GM18951 (cell line): ENCODE measurements at regions not wholly inside any gene's neighbourhood (a gene's known extent, or its start where the extent isn't known, plus 50 kb on each side); places are given as distances from the start of the nearest gene placed in this dataset.

Experiments
- POLR2A ChIP-seq: IDR thresholded peaks from 4 replicates; pipeline ENCODE4 v1.6.1; 2011; ENCODE audit warnings: mild to moderate bottlenecking; ENCODE audit not compliant: insufficient read length, insufficient read depth; ENCODE audit errors: extremely low read depth
- in situ Hi-C: fragments of 300-500 bp; cut with MboI; formaldehyde crosslinking; loops from one replicate; pipeline ENCODE4 v1.12.0; 2022; ENCODE audit warnings: low sequenced_read_pairs, mixed read lengths, inconsistent platforms; ENCODE audit not compliant: unreplicated experiment

DNA sequence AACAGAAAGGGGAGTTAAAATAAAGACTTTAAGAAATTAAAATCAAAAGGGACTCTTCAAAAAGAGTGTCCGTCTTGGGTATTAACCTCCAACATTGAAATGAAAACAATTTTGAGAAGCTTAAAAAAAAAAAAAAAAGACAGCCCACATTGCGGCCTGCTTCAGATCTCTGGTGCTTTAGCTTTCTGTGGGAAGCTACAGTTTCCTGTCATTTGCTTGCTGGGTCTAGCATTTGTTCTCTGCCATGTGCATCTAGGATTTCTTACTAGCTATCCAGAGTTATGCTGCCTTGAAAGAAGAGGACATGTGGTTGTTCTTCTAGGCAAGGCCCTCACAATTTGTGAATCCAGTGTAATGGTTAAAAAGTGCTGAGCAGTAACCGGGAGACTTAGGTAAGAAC lies 375.3 kb downstream of the SLC4A3 start:
- in situ Hi-C loops, result no loop called here
- TF ChIP-seq POLR2A, result no peak

DNA sequence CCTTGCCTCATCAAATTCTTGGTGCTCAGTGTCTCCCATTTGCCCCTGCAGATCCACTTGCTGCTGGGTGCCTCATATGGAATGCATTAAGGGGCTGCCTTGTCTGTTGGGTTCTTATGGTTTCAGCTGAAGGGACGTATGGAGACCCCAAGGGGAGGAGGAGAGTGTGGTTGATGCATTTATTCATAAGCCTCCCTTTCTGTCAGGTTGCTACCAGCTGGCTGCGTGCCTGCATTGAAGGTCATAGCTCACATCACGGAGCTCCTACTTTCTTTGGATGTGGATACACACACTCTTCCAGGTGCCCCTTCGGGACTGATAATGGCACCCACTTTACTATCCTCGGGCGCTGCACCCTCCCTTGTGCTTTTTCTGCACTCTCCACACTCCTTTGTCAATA lies 377.9 kb downstream of the SLC4A3 start:
- in situ Hi-C loops, result no loop called here
- no peak for TF ChIP-seq POLR2A

DNA sequence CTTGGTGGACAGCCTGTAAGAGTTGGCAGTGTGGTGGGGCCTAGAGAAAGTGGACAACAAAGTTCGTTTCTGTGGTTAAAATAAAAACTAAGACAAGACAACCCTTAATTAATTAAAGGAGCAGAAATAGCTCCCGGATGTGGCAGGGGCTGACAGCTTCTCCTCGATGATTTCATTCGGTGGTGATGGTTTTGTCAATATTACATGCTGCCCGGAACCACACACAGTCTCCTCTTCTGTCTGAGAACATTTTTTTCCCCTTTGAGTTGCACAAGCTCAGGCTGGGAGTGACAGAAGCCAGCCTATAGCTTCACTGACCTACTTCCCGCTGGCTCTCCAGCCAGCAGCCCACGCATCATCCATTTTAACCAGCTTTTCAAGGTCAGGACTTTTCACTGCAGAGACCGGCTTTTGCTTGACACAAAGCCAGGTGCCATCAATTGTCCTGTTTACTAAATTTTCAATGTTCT lies 378.8 kb downstream of the SLC4A3 start:
- no peak for TF ChIP-seq POLR2A
- in situ Hi-C loops, result no loop called here

DNA sequence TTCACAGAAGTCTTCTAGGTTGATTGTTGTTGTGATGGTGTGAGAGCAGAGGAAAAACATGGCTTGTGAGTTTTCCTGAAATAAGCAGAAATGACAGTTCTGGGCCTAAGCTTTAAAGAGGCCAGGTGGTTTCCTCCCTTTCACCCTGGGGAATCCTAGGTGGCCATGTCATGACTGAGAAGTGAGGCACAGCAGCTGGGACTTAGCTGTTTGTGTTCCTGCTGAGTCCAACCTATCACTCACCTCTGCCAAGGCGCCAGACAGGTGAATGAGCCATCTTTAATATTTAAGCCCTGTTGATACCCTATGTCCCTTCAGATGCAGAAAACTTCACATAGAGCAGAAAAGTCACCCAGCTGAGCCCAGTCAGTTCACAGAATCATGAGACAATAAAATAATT lies 384.4 kb downstream of the SLC4A3 start:
- no peak for TF ChIP-seq POLR2A
- in situ Hi-C loops, result no loop called here

DNA sequence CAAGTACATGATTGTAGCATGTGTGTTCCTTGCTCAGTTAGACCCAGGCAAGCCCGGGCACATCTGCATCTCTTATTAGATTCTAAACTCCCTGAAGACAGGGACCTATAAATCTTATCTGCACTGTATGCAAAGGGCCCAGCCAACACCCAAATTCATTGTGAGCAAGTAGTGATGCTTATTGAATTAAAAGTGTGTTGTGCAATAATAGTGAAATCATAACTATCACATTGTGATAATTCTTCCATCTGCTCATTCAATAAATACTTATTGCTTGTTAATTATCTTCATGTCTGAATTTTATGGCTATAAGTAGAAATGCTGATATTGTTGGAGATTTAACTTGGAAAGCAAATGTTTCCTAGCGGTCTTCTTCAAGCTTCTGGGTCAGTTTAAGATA lies 387.5 kb downstream of the SLC4A3 start:
- in situ Hi-C loops, result no loop called here
- TF ChIP-seq POLR2A, result no peak

DNA sequence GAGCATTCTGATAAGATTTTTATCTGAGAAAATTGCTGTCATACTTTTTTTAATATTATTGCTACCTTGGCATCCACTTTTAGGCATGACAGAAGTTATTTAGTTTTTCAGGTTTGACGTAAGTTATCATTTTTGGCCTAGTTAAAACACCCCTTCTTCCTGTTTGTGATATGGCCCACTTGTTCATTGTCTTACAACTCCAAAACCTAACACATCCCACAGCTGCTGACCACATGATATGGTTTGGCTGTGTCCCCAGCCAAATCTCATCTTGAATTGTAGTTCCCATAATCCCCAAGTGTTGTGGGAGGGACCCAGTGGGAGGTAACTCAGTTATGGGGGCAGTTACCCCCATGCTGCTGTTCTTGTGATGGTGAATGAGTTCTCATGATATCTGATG lies 388.1 kb downstream of the SLC4A3 start:
- TF ChIP-seq POLR2A, result no peak

DNA sequence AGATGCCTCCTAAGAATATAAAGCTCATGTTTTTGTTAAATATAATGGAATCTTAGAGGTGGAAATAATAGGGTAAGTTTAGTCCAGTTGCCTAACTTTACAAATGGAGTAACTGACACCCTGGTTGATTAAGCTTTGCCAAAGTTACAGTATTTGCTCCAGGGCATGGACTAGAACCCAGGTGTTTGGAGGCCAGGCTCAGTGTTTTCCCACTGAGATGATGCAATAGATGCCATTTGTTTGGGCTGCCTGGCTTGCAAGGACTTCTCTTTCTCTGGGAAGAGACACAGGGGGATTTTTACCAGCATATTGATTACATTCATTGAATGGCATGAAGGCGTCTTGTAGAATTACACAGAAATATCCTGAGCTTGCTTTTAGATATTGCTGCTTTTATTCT lies 397.8 kb downstream of the SLC4A3 start:
- TF ChIP-seq POLR2A, result no peak
- in situ Hi-C loops, result no loop called here

More for the DNA sequence above, 388.1 kb downstream of the SLC4A3 start:
- in situ Hi-C loops, result no loop called here

DNA sequence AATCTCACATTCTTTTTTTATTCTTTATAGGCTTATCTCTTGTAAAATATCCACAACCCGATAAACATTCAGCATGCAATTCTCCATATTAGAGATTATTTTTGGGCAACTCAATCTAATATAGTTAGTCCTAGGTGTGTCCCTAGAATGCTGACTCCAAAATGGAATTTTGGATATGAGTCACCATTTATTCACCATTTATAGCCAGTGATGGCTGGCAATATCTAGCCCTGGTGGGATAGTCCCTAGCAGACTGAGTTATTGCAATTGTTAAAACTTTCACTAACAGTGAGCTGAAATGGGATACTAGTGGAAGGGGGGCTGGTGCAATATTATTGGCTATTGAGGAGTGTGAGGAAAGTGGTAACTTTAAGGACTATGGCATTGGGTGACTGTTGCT lies 401.6 kb downstream of the SLC4A3 start:
- TF ChIP-seq POLR2A, result no peak
- in situ Hi-C loops, result no loop called here

DNA sequence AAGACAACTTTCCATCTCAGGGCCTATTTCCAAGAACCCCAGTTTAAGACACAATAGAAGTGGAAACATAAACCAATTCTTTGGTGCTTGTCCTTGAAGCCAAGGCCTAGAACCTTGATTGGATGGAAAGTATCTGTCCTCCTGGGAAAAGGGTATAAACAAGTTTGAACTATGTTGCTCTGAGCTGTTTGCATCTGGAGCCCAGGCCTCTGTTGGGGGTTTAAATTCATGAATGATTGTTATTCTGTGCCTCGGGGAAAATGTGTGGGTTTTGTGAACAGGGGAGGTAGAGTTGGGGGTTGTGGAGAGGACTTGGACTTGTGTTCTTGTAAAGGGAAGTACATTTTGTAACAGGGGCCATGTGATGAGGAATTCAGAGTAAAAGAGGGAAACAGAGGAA lies 406.1 kb downstream of the SLC4A3 start:
- in situ Hi-C loops, result no loop called here

DNA sequence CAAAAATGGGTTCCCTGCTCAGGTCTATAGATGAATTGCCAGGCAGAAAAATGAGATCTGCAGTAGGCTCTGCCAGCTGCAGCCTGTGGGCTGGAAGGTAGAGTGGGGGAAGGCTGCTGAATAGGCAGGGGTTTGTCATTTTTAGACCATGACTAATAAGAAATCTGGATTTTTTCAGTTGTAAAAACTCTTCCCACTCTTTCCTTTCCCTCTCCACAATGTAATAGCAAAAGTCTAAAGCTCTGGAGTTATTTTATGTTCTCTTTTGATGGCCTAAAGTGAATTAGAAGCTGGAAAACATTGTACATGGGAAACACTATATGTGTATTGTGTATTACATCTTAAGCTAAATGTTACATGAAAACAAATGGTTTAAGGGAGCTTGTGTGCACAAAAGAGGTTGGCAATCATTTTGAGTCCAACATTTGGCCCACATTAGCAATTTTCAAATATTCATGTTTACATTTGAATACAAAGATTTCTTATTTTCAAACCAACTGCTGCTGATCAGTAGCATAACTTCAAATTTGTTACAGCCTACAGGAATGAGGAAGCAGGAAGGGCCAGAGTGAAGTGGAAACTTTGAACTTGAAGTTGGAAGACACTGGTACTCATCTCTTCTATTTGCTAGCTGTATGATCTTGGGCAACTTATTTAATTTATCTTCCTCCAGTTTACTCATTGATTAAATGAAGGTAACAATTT lies 407.1 kb downstream of the SLC4A3 start:
- in situ Hi-C loops, result no loop called here
- TF ChIP-seq POLR2A, result no peak

More for the DNA sequence above, 406.1 kb downstream of the SLC4A3 start:
- no peak for TF ChIP-seq POLR2A

DNA sequence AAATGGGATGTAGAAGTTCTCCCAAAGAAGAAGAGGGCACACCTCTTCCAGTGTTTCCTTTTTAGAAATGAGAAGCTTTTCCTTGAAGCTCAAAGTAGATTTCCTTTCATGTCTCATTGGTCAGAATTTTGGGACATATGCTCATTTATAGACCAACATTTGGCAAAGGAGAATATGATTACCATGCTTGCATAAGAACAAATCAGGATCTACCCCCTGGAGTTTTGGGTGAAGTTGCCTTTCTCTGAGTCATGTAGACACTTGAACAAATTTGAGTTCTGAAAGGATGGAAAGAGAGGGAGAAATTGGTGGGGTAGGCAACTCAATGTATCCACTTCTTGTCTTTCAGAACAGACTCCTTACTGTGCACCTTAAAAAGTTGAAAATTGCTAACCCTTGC lies 409.0 kb downstream of the SLC4A3 start:
- TF ChIP-seq POLR2A, result no peak
- in situ Hi-C loops, result no loop called here

DNA sequence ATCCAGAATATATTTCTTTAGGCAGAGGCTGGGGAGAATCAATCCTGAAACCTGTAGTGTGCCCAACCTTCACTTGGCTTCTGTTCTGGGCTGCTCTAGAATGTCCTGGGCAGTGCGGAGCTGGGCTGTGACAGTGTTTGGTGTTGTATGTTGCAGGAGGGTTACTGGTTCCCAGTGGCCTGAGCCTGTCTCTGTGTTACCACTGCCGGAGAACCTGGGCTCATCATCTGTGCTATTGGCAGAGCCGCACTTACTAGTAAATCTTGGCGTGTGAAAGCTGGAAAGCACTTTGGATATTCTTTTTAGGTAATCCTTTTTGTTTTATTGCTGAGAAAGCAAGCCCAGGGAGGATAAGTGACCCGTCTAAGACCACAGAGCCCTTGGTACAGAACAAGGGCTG lies 412.9 kb downstream of the SLC4A3 start:
- in situ Hi-C loops, result no loop called here

DNA sequence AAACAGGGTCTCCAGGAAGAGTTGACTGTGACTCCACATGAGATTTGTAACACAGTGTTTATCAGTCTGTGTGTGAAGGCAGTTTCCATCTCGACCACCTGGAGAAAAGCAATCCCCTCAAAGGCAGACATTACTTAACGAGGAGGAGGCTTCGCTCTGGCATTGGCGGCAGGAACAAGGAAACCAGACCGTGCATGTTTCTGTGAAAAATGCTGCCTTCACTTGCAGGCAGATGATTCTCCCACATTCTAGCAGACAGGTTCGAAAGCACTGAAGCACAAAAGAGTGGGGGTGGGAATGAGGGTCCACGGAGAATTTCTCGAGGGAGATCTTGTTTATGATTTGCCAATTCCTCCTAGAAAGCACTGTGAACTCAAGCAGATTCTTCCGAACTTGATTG lies 414.0 kb downstream of the SLC4A3 start:
- in situ Hi-C loops, result no loop called here

More for the DNA sequence above, 412.9 kb downstream of the SLC4A3 start:
- no peak for TF ChIP-seq POLR2A

DNA sequence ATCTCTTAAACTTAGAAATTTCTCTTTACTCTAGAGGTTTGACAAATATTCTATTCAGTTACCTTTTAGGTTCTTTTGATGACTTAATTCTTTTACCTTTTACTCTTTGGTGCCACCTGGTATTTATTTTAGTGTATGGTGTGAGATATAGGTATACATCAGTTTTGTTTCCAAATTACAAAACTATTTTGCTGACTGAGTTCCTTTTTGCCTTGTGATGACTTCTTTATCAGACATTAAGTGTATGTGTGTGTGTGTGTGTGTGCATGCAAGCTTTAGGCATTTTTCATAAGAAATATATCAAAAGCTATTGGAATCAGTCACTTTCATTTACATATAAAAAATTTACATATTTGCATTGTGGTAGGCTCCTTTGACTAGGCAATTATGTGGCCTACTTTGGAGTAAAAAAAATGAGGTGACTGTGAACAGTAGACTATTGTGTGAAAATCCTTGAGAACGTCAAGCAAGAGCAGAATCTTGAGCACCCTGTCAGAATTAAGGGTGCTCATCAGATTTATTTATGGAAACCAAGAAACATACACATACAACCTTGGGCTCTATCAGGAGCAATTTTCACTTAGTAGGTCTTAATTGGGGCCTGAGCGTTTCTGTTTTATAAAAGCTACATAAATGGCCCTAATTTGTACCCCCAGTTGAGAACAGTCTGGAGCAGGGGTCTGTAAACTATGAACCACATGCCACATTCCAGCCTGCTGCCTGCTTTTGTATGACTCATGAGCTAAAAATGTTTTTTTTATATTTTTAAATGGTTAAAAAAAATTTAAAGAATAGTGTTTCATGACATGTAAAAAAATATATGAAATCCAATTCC lies 415.9 kb downstream of the SLC4A3 start:
- no peak for TF ChIP-seq POLR2A
- in situ Hi-C loops, result no loop called here

More for the DNA sequence above, 414.0 kb downstream of the SLC4A3 start:
- no peak for TF ChIP-seq POLR2A
